ENCODE measurements at regions not wholly inside any gene's neighbourhood (a gene's known extent, or its start where the extent isn't known, plus 50 kb on each side); places are given as distances from the start of the nearest gene placed in this dataset.

DNA sequence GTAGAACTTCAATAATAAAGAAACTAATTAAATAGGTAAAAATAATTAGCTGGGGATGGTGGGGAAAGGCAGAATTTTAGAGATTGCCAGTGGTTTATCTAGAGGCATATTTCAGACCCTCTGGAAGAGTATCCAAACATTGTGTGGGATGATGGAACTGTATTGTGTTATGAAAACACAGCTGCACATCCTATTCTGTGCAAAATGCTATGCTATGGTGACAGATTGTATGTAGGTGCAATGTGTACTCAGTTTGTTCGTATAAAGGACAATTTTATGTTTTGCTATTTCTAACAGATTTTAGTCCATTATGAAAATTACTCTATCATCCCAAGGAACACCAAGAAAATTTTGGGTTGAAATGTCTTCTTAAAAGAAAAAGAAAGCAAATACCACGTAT is 1054.7 kb downstream of the PDHA2 start:
- DNase-seq (ENCODE audit: low read depth in 1 of 2, low spot score in 1 of 2) = no peak
- no peak overlapping the region for H3K27ac ChIP-seq (replicated peaks)
- no peak overlapping the region for H3K4me3 ChIP-seq (replicated peaks; ENCODE audit: insufficient read depth, low read length)

DNA sequence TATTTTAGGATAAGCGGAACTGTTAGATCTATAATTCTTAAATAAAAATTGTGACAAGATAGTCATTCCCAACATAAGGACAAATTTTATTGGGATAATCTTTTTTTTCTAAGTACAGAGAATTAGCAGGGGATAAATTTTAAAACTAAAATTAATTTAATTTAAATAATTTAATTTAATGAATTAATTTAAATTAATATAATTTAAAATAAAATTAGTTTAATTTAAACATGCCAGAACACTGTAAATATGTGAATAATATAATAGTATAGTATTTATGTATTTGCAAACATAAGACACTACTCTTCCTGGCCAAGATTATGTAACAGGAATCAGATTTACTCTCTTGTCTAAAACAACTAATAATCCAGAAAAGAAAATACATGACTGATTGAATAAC is 1055.9 kb downstream of the PDHA2 start:
- TF ChIP-seq, protein P1, sequence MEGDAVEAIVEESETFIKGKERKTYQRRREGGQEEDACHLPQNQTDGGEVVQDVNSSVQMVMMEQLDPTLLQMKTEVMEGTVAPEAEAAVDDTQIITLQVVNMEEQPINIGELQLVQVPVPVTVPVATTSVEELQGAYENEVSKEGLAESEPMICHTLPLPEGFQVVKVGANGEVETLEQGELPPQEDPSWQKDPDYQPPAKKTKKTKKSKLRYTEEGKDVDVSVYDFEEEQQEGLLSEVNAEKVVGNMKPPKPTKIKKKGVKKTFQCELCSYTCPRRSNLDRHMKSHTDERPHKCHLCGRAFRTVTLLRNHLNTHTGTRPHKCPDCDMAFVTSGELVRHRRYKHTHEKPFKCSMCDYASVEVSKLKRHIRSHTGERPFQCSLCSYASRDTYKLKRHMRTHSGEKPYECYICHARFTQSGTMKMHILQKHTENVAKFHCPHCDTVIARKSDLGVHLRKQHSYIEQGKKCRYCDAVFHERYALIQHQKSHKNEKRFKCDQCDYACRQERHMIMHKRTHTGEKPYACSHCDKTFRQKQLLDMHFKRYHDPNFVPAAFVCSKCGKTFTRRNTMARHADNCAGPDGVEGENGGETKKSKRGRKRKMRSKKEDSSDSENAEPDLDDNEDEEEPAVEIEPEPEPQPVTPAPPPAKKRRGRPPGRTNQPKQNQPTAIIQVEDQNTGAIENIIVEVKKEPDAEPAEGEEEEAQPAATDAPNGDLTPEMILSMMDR (IDR thresholded peaks at IDR 0.05; ENCODE audit: insufficient read depth, low read length) = no peak
- TF ChIP-seq POLR2AphosphoS5 (IDR thresholded peaks at IDR 0.05; ENCODE audit: low read depth) (no peak), GABPA (IDR thresholded peaks at IDR 0.05; ENCODE audit: low read depth) (no peak), SPI1 (IDR thresholded peaks at IDR 0.05; ENCODE audit: borderline replicate concordance, low read depth) (no peak)
- TF ChIP-seq, protein P2, sequence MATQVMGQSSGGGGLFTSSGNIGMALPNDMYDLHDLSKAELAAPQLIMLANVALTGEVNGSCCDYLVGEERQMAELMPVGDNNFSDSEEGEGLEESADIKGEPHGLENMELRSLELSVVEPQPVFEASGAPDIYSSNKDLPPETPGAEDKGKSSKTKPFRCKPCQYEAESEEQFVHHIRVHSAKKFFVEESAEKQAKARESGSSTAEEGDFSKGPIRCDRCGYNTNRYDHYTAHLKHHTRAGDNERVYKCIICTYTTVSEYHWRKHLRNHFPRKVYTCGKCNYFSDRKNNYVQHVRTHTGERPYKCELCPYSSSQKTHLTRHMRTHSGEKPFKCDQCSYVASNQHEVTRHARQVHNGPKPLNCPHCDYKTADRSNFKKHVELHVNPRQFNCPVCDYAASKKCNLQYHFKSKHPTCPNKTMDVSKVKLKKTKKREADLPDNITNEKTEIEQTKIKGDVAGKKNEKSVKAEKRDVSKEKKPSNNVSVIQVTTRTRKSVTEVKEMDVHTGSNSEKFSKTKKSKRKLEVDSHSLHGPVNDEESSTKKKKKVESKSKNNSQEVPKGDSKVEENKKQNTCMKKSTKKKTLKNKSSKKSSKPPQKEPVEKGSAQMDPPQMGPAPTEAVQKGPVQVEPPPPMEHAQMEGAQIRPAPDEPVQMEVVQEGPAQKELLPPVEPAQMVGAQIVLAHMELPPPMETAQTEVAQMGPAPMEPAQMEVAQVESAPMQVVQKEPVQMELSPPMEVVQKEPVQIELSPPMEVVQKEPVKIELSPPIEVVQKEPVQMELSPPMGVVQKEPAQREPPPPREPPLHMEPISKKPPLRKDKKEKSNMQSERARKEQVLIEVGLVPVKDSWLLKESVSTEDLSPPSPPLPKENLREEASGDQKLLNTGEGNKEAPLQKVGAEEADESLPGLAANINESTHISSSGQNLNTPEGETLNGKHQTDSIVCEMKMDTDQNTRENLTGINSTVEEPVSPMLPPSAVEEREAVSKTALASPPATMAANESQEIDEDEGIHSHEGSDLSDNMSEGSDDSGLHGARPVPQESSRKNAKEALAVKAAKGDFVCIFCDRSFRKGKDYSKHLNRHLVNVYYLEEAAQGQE (IDR thresholded peaks at IDR 0.05; ENCODE audit: insufficient replicate concordance, low read depth) = no peak
- DNase-seq (ENCODE audit: low read depth in 1 of 2, low spot score in 1 of 2) = no peak
- Histone ChIP-seq H3K4me3 (replicated peaks; ENCODE audit: insufficient read depth, low read length) (no peak overlapping the region), H3K27ac (replicated peaks) (no peak overlapping the region), H3K27me3 (ENCODE audit: insufficient read depth, poor library complexity, severe bottlenecking) (no peaks in the 10 kb centered on the region)

More for the DNA sequence above, 1054.7 kb downstream of the PDHA2 start:
- TF ChIP-seq POLR2AphosphoS5 (IDR thresholded peaks at IDR 0.05; ENCODE audit: low read depth) (no peak), SPI1 (IDR thresholded peaks at IDR 0.05; ENCODE audit: borderline replicate concordance, low read depth) (no peak), GABPA (IDR thresholded peaks at IDR 0.05; ENCODE audit: low read depth) (no peak)
- TF ChIP-seq, protein P2 (IDR thresholded peaks at IDR 0.05; ENCODE audit: insufficient replicate concordance, low read depth) = no peak
- TF ChIP-seq, protein P1 (IDR thresholded peaks at IDR 0.05; ENCODE audit: insufficient read depth, low read length) = no peak
- no peaks in the 10 kb centered on the region for H3K27me3 ChIP-seq (ENCODE audit: insufficient read depth, poor library complexity, severe bottlenecking)

DNA sequence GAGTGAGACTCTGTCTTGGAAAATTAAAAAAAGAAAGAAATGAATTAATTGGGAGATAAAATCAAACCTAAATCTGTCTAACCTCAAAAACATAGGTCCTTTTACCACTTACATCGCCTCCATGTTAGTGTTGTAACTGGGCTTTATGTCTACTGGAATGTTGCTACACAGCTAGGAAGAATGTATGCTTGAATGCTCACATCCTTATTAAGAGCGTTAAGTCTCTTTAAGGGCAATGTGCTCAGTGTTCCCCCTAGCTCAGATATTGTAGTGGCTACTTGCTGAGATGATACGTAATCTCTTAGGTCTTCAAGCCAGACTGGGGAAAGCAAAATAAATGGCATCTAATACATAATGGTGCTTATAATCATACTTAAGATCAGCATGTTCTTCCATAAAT is 1072.8 kb downstream of the PDHA2 start:
- DNase-seq (ENCODE audit: low read depth in 1 of 2, low spot score in 1 of 2) = no peak
- no peaks in the 10 kb centered on the region for H3K27me3 ChIP-seq (ENCODE audit: insufficient read depth, poor library complexity, severe bottlenecking)
- H3K27ac ChIP-seq (replicated peaks) = no peak overlapping the region
- no peak overlapping the region for H3K4me3 ChIP-seq (replicated peaks; ENCODE audit: insufficient read depth, low read length)
- TF ChIP-seq, protein P2 (IDR thresholded peaks at IDR 0.05; ENCODE audit: insufficient replicate concordance, low read depth) = no peak
- TF ChIP-seq SPI1 (IDR thresholded peaks at IDR 0.05; ENCODE audit: borderline replicate concordance, low read depth) (no peak), GABPA (IDR thresholded peaks at IDR 0.05; ENCODE audit: low read depth) (no peak), POLR2AphosphoS5 (IDR thresholded peaks at IDR 0.05; ENCODE audit: low read depth) (no peak)
- TF ChIP-seq, protein P1 (IDR thresholded peaks at IDR 0.05; ENCODE audit: insufficient read depth, low read length) = no peak

All from HL-60 (cell line).